ENCODE measurements at regions not wholly inside any gene's neighbourhood (a gene's known extent, or its start where the extent isn't known, plus 50 kb on each side); places are given as distances from the start of the nearest gene placed in this dataset.

DNA sequence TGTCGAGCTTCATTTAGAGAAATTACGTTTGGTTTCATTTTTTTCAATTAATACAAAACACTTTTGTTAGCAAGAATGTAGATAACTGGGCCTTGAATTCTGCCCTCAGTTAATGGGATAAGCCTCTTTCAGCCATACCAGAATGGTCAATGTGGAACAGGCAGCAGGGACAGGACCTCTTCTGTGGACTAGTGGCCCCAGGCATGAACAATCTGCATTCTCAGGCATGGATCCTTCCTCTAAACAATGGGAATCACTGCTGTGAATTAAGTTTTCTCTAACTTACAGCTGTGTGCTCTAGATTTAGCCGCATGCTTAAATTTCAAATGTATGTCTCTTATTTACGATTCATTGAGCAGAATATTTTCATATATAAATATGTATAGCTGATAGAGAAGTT is 237.7 kb upstream of the PRKCQ start:
- CTCF ChIA-PET: interaction anchor here (0.5 kb wide), 1 partner anchor 27 kb away, joined by 3 read pairs; no protein-coding TSS in a partner anchor
- FAIRE-seq: no peak
- no peak overlapping the region for H3K27ac ChIP-seq (ENCODE audit: insufficient read depth, low read depth, low read length)

DNA sequence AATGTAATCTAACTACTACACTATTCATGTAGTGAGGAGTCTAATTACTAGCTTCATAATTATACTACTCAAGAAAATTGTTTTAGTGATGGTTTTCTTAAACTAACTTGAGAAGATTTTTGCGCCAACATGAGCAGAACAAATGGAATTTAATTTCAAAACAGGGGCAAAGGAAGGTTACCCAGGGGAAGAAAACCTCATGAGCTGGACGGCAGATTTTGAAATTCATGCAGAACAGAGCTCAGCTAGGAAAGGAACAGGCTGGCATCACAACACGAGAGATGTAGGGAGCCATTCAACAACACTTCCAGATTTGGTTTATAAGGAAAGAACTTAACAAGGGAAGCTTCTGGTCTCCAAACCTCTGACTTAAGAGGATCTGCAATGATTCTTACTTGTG is 235.3 kb upstream of the PRKCQ start:
- Histone ChIP-seq H3K79me2 (ENCODE audit: control insufficient read depth, insufficient read depth, low read length) (no peaks in the 10 kb centered on the region), H2AFZ (ENCODE audit: low read depth, low read length) (no peak overlapping the region), H3K4me2 (ENCODE audit: insufficient read depth, low read length) (no peak overlapping the region), H4K20me1 (replicated peaks; ENCODE audit: control insufficient read depth, extremely low read depth, insufficient read depth, low read length) (no peaks in the 10 kb centered on the region), H3K9me1 (replicated peaks; ENCODE audit: control insufficient read depth, extremely low read depth, insufficient read depth, low read length) (no peaks in the 10 kb centered on the region), H3K4me1 (ENCODE audit: control insufficient read depth, extremely low read depth, insufficient read depth, low read length) (no peaks in the 10 kb centered on the region), H3K27me3 (ENCODE audit: control insufficient read depth in 2 of 2, insufficient read depth in 2 of 2, low read length in 2 of 2) (no peaks in the 10 kb centered on the region), H3K27ac (ENCODE audit: insufficient read depth, low read depth, low read length) (no peak overlapping the region), H3K9ac (replicated peaks; ENCODE audit: extremely low read depth, insufficient read depth, low read length) (no peak overlapping the region), H3K36me3 (ENCODE audit: control insufficient read depth in 2 of 2, extremely low read depth in 1 of 2, insufficient read depth in 2 of 2, low read length in 2 of 2) (no peaks in the 10 kb centered on the region), H3K9me3 (replicated peaks; ENCODE audit: control insufficient read depth, insufficient read depth, low read length) (no peaks in the 10 kb centered on the region), H3K4me3 (replicated peaks in 1 of 3; ENCODE audit: insufficient read depth in 1 of 3, low read depth in 1 of 3, low read length in 3 of 3) (no peak overlapping the region)
- BruUV-seq (replicated peaks): no TSS peak
- intact Hi-C loops (cut with micrococcal nuclease): no loop called here
- FAIRE-seq: no peak
- CTCF ChIA-PET: no interaction called here
- no peak for DNase-seq (ENCODE audit: low read depth, low spot score)
- TF ChIP-seq, protein P1, sequence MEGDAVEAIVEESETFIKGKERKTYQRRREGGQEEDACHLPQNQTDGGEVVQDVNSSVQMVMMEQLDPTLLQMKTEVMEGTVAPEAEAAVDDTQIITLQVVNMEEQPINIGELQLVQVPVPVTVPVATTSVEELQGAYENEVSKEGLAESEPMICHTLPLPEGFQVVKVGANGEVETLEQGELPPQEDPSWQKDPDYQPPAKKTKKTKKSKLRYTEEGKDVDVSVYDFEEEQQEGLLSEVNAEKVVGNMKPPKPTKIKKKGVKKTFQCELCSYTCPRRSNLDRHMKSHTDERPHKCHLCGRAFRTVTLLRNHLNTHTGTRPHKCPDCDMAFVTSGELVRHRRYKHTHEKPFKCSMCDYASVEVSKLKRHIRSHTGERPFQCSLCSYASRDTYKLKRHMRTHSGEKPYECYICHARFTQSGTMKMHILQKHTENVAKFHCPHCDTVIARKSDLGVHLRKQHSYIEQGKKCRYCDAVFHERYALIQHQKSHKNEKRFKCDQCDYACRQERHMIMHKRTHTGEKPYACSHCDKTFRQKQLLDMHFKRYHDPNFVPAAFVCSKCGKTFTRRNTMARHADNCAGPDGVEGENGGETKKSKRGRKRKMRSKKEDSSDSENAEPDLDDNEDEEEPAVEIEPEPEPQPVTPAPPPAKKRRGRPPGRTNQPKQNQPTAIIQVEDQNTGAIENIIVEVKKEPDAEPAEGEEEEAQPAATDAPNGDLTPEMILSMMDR (IDR thresholded peaks at IDR 0.05; ENCODE audit: extremely low read depth in 1 of 2, insufficient read depth in 1 of 2, low read depth in 1 of 2, low read length in 2 of 2): no peak
- no peak for TF ChIP-seq FOS (IDR thresholded peaks at IDR 0.05; ENCODE audit: borderline replicate concordance, insufficient read depth, low read length)
- TF ChIP-seq MYC (IDR thresholded peaks at IDR 0.05; ENCODE audit: low read depth, low read length): no peak
- TF ChIP-seq POLR2A (IDR thresholded peaks at IDR 0.05; ENCODE audit: low read depth, low read length): no peak
- TF ChIP-seq JUN (IDR thresholded peaks at IDR 0.05; ENCODE audit: borderline replicate concordance, insufficient read depth, insufficient read length, low read depth): no peak
- no peak for TF ChIP-seq EZH2 (IDR thresholded peaks at IDR 0.05; ENCODE audit: borderline replicate concordance, low read depth, low read length, severe bottlenecking)
- TF ChIP-seq, protein P2, sequence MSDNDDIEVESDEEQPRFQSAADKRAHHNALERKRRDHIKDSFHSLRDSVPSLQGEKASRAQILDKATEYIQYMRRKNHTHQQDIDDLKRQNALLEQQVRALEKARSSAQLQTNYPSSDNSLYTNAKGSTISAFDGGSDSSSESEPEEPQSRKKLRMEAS (IDR thresholded peaks at IDR 0.05; ENCODE audit: insufficient read depth, insufficient read length): no peak
- POLR2A ChIA-PET: no interaction called here
- dilution Hi-C loops (cut with MboI; ENCODE audit: extremely low pct_ligation_motif_present, low sequenced_read_pairs): no loop called here

More for the DNA sequence above, 237.7 kb upstream of the PRKCQ start:
- H2AFZ ChIP-seq (ENCODE audit: low read depth, low read length): no peak overlapping the region
- no peaks in the 10 kb centered on the region for H4K20me1 ChIP-seq (replicated peaks; ENCODE audit: control insufficient read depth, extremely low read depth, insufficient read depth, low read length)
- H3K9me1 ChIP-seq (replicated peaks; ENCODE audit: control insufficient read depth, extremely low read depth, insufficient read depth, low read length): no peaks in the 10 kb centered on the region
- no peaks in the 10 kb centered on the region for H3K79me2 ChIP-seq (ENCODE audit: control insufficient read depth, insufficient read depth, low read length)
- dilution Hi-C loops (cut with MboI; ENCODE audit: extremely low pct_ligation_motif_present, low sequenced_read_pairs): no loop called here
- no peak for DNase-seq (ENCODE audit: low read depth, low spot score)
- no peak overlapping the region for H3K9ac ChIP-seq (replicated peaks; ENCODE audit: extremely low read depth, insufficient read depth, low read length)
- no peak overlapping the region for H3K4me2 ChIP-seq (ENCODE audit: insufficient read depth, low read length)
- no peaks in the 10 kb centered on the region for H3K9me3 ChIP-seq (replicated peaks; ENCODE audit: control insufficient read depth, insufficient read depth, low read length)
- intact Hi-C loops (cut with micrococcal nuclease): no loop called here
- H3K36me3 ChIP-seq (ENCODE audit: control insufficient read depth in 2 of 2, extremely low read depth in 1 of 2, insufficient read depth in 2 of 2, low read length in 2 of 2): no peaks in the 10 kb centered on the region
- POLR2A ChIA-PET: no interaction called here
- no peak overlapping the region for H3K4me3 ChIP-seq (replicated peaks in 1 of 3; ENCODE audit: insufficient read depth in 1 of 3, low read depth in 1 of 3, low read length in 3 of 3)
- TF ChIP-seq JUN (IDR thresholded peaks at IDR 0.05; ENCODE audit: borderline replicate concordance, insufficient read depth, insufficient read length, low read depth) (no peak), POLR2AphosphoS5 (IDR thresholded peaks at IDR 0.05; ENCODE audit: insufficient read depth, low read depth, low read length) (no peak)
- BruUV-seq (replicated peaks): no TSS peak
- no peaks in the 10 kb centered on the region for H3K27me3 ChIP-seq (ENCODE audit: control insufficient read depth in 2 of 2, insufficient read depth in 2 of 2, low read length in 2 of 2)
- no peaks in the 10 kb centered on the region for H3K4me1 ChIP-seq (ENCODE audit: control insufficient read depth, extremely low read depth, insufficient read depth, low read length)
